ENCODE measurements at regions not wholly inside any gene's neighbourhood (a gene's known extent, or its start where the extent isn't known, plus 50 kb on each side); places are given as distances from the start of the nearest gene placed in this dataset.

- TF ChIP-seq FOXM1 (IDR thresholded peaks at IDR 0.05; ENCODE audit: borderline replicate concordance, low read depth) (no peak), TAF1 (IDR thresholded peaks at IDR 0.05; ENCODE audit: low read depth) (no peak), EGR1 (IDR thresholded peaks at IDR 0.05) (no peak), CREB1 (IDR thresholded peaks at IDR 0.05; ENCODE audit: low read depth) (no peak), RAD21 (IDR thresholded peaks at IDR 0.05; ENCODE audit: low read depth) (no peak), ZBTB7A (IDR thresholded peaks at IDR 0.05; ENCODE audit: low read depth) (no peak)
- TF ChIP-seq, protein P1, sequence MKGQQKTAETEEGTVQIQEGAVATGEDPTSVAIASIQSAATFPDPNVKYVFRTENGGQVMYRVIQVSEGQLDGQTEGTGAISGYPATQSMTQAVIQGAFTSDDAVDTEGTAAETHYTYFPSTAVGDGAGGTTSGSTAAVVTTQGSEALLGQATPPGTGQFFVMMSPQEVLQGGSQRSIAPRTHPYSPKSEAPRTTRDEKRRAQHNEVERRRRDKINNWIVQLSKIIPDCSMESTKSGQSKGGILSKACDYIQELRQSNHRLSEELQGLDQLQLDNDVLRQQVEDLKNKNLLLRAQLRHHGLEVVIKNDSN (IDR thresholded peaks at IDR 0.05): no peak
- TF ChIP-seq, protein P2, sequence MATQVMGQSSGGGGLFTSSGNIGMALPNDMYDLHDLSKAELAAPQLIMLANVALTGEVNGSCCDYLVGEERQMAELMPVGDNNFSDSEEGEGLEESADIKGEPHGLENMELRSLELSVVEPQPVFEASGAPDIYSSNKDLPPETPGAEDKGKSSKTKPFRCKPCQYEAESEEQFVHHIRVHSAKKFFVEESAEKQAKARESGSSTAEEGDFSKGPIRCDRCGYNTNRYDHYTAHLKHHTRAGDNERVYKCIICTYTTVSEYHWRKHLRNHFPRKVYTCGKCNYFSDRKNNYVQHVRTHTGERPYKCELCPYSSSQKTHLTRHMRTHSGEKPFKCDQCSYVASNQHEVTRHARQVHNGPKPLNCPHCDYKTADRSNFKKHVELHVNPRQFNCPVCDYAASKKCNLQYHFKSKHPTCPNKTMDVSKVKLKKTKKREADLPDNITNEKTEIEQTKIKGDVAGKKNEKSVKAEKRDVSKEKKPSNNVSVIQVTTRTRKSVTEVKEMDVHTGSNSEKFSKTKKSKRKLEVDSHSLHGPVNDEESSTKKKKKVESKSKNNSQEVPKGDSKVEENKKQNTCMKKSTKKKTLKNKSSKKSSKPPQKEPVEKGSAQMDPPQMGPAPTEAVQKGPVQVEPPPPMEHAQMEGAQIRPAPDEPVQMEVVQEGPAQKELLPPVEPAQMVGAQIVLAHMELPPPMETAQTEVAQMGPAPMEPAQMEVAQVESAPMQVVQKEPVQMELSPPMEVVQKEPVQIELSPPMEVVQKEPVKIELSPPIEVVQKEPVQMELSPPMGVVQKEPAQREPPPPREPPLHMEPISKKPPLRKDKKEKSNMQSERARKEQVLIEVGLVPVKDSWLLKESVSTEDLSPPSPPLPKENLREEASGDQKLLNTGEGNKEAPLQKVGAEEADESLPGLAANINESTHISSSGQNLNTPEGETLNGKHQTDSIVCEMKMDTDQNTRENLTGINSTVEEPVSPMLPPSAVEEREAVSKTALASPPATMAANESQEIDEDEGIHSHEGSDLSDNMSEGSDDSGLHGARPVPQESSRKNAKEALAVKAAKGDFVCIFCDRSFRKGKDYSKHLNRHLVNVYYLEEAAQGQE (IDR thresholded peaks at IDR 0.05; ENCODE audit: low read depth): no peak
Measured at GRCh38 chr1:81410941-81411340, 389.8 kb upstream of the ADGRL2 start.
